ENCODE measurements at regions not wholly inside any gene's neighbourhood (a gene's known extent, or its start where the extent isn't known, plus 50 kb on each side); places are given as distances from the start of the nearest gene placed in this dataset.

- Histone ChIP-seq H3K36me3 (no peaks in the 10 kb centered on the region), H3K4me3 (no peak overlapping the region), H3K4me1 (no peaks in the 10 kb centered on the region), H3K9me3 (no peaks in the 10 kb centered on the region), H3K27ac (no peak overlapping the region), H3K27me3 (no peaks in the 10 kb centered on the region)
- DNase-seq: no peak
- no peak for ATAC-seq
- TF ChIP-seq CTCF (IDR thresholded peaks at IDR 0.05): no peak
- intact Hi-C loops (cut with DNase I): no loop called here
Observed at GRCh38 chr4:124804041-124804440, 91.5 kb upstream of the ANKRD50 start.

- Histone ChIP-seq H3K9me3 (no peaks in the 10 kb centered on the region), H3K27me3 (no peaks in the 10 kb centered on the region), H3K4me1 (no peaks in the 10 kb centered on the region), H3K4me3 (no peak overlapping the region), H3K27ac (no peak overlapping the region), H3K36me3 (no peaks in the 10 kb centered on the region)
- TF ChIP-seq CTCF (IDR thresholded peaks at IDR 0.05): no peak
- intact Hi-C loops (cut with DNase I): no loop called here
- ATAC-seq: no peak
- no peak for DNase-seq
Observed at GRCh38 chr4:124803641-124804040, 91.1 kb upstream of the ANKRD50 start.

- no peaks in the 10 kb centered on the region for H3K4me1 ChIP-seq
- TF ChIP-seq CTCF (IDR thresholded peaks at IDR 0.05): no peak
- H3K9me3 ChIP-seq: no peaks in the 10 kb centered on the region
- DNase-seq (no peak), ATAC-seq (no peak)
- no peak overlapping the region for H3K27ac ChIP-seq
- no peaks in the 10 kb centered on the region for H3K27me3 ChIP-seq
- intact Hi-C loops (cut with DNase I): no loop called here
- H3K36me3 ChIP-seq: no peaks in the 10 kb centered on the region
- no peak overlapping the region for H3K4me3 ChIP-seq
Observed at GRCh38 chr4:124803026-124803425, 90.5 kb upstream of the ANKRD50 start.

GRCh38 chr4:124797223-124797622, 84.7 kb upstream of the ANKRD50 start:
- DNase-seq: no peak
- no peaks in the 10 kb centered on the region for H3K9me3 ChIP-seq
- ATAC-seq: no peak
- TF ChIP-seq CTCF (IDR thresholded peaks at IDR 0.05): no peak
- no peak overlapping the region for H3K27ac ChIP-seq
- H3K36me3 ChIP-seq: no peaks in the 10 kb centered on the region
- intact Hi-C loops (cut with DNase I): no loop called here
- no peak overlapping the region for H3K4me3 ChIP-seq
- no peaks in the 10 kb centered on the region for H3K4me1 ChIP-seq
- H3K27me3 ChIP-seq: no peaks in the 10 kb centered on the region

GRCh38 chr4:124790471-124790870, 77.9 kb upstream of the ANKRD50 start:
- no peak for TF ChIP-seq CTCF (IDR thresholded peaks at IDR 0.05)
- intact Hi-C loops (cut with DNase I): no loop called here
- Histone ChIP-seq H3K36me3 (no peaks in the 10 kb centered on the region), H3K27ac (no peak overlapping the region), H3K4me3 (no peak overlapping the region), H3K27me3 (no peaks in the 10 kb centered on the region), H3K4me1 (no peaks in the 10 kb centered on the region), H3K9me3 (no peaks in the 10 kb centered on the region)
- no peak for ATAC-seq
- DNase-seq: no peak

- no peak overlapping the region for H3K4me3 ChIP-seq
- no peak overlapping the region for H3K27ac ChIP-seq
- no peaks in the 10 kb centered on the region for H3K36me3 ChIP-seq
- intact Hi-C loops (cut with DNase I): no loop called here
- no peak for DNase-seq
- no peaks in the 10 kb centered on the region for H3K4me1 ChIP-seq
- H3K27me3 ChIP-seq: no peaks in the 10 kb centered on the region
- no peaks in the 10 kb centered on the region for H3K9me3 ChIP-seq
- TF ChIP-seq CTCF (IDR thresholded peaks at IDR 0.05): no peak
- no peak for ATAC-seq
Observed at GRCh38 chr4:124786634-124787033, 74.1 kb upstream of the ANKRD50 start.
